WI38 (cell line): ENCODE measurements at regions not wholly inside any gene's neighbourhood (a gene's known extent, or its start where the extent isn't known, plus 50 kb on each side); places are given as distances from the start of the nearest gene placed in this dataset.
A peak's percentile ranks its signal among the peaks of the same experiment; 100 is the strongest.

Source experiments
- H3K4me3 ChIP-seq: 2 replicates; pipeline ENCODE4 v1.5.1; 2011; ENCODE audit warnings: low read depth, mild to moderate bottlenecking, control low read depth, low read length
- CTCF ChIP-seq: IDR thresholded peaks from 2 replicates; pipeline ENCODE4 v1.5.1; 2012; ENCODE audit warnings: low read depth, mild to moderate bottlenecking, control low read depth, low read length

- H3K4me3 ChIP-seq, result no peak overlapping the region
- no peak for TF ChIP-seq CTCF
Measured at GRCh38 chr6:148602136-148602535, 144.7 kb upstream of the UST start.

GRCh38 chr6:148608199-148608951, 138.5 kb upstream of the UST start:
- peak; percentile 48 for TF ChIP-seq CTCF
- H3K4me3 ChIP-seq, result no peak overlapping the region

GRCh38 chr6:148611213-148611612, 135.6 kb upstream of the UST start:
- no peak for TF ChIP-seq CTCF
- H3K4me3 ChIP-seq, result no peak overlapping the region

GRCh38 chr6:148612043-148612442, 134.8 kb upstream of the UST start:
- no peak overlapping the region for H3K4me3 ChIP-seq
- TF ChIP-seq CTCF, result no peak

- no peak overlapping the region for H3K4me3 ChIP-seq
- TF ChIP-seq CTCF, result no peak
Measured at GRCh38 chr6:148614602-148615001, 132.2 kb upstream of the UST start.

GRCh38 chr6:148616841-148617240, 130.0 kb upstream of the UST start:
- H3K4me3 ChIP-seq, result no peak overlapping the region
- TF ChIP-seq CTCF, result no peak

GRCh38 chr6:148617530-148617929, 129.3 kb upstream of the UST start:
- TF ChIP-seq CTCF, result no peak
- no peak overlapping the region for H3K4me3 ChIP-seq
